Liver (tissue), 8 donors: ENCODE measurements at regions not wholly inside any gene's neighbourhood (a gene's known extent, or its start where the extent isn't known, plus 50 kb on each side); places are given as distances from the start of the nearest gene placed in this dataset.

Experiments used
- DNase-seq: peaks from one replicate; pipeline ENCODE4 v3.0.0-alpha.2; 2017; ENCODE audit warnings: low spot score
- H3K27ac ChIP-seq, 2 donors: one replicate each; pipeline ENCODE4 v1.7.0; 2013; ENCODE audit warnings: inconsistent platforms in 2 of 2, low read length in 2 of 2, control low read depth in 1 of 2, low read depth in 1 of 2, mild to moderate bottlenecking in 1 of 2
- H3K27me3 ChIP-seq, 4 donors: one replicate each; pipeline versions ENCODE4 v1.6.1 to v1.7.0; 2013; ENCODE audit warnings: low read length in 3 of 4, inconsistent platforms in 1 of 4, mild to moderate bottlenecking in 1 of 4, moderate library complexity in 1 of 4; ENCODE audit not compliant: control insufficient read depth in 4 of 4, insufficient read depth in 4 of 4
- H3K36me3 ChIP-seq, 4 donors: one replicate each; pipeline versions ENCODE4 v1.6.1 to v1.7.0; 2013; ENCODE audit warnings: low read length in 3 of 4, mild to moderate bottlenecking in 3 of 4, low read depth in 1 of 4, moderate library complexity in 1 of 4; ENCODE audit not compliant: control insufficient read depth in 4 of 4, insufficient read depth in 3 of 4
- H3K4me1 ChIP-seq, 4 donors: one replicate each; pipeline versions ENCODE4 v1.6.1 to v1.7.0; 2013; ENCODE audit warnings: low read length in 3 of 4, mild to moderate bottlenecking in 3 of 4, moderate library complexity in 1 of 4; ENCODE audit not compliant: control insufficient read depth in 4 of 4, insufficient read depth in 4 of 4
- H3K4me3 ChIP-seq, 3 donors: one replicate each; pipeline versions ENCODE4 v1.6.1 to v1.7.0; 2013; ENCODE audit warnings: low read length in 3 of 3, control low read depth in 1 of 3, low read depth in 1 of 3, mild to moderate bottlenecking in 1 of 3
- H3K9ac ChIP-seq, 2 donors: one replicate each; pipeline ENCODE4 v1.7.0; 2013; ENCODE audit warnings: low read length in 2 of 2, mild to moderate bottlenecking in 2 of 2, moderate library complexity in 2 of 2, control low read depth in 1 of 2, low read depth in 1 of 2
- H3K9me3 ChIP-seq, 4 donors: one replicate each; pipeline versions ENCODE4 v1.6.1 to v1.7.0; 2013; ENCODE audit warnings: low read length in 3 of 4; ENCODE audit not compliant: control insufficient read depth in 4 of 4
- GABPA ChIP-seq, 2 donors: IDR thresholded peaks in 1 of 2; conservative IDR thresholded peaks in 1 of 2; 2 replicates each; pipeline ENCODE4 v1.6.1; 2016; ENCODE audit warnings: antibody characterized with exemption in 2 of 2, mild to moderate bottlenecking in 1 of 2, moderate library complexity in 1 of 2
- HNF4A ChIP-seq, 2 donors: conservative IDR thresholded peaks; 2 replicates each; pipeline ENCODE4 v1.6.1; 2016; ENCODE audit warnings: antibody characterized with exemption in 2 of 2, mild to moderate bottlenecking in 2 of 2
- HNF4G ChIP-seq: IDR thresholded peaks from 2 replicates; pipeline ENCODE4 v1.6.1; 2016; ENCODE audit warnings: antibody characterized with exemption
- NR2F2 ChIP-seq: IDR thresholded peaks from 2 replicates; pipeline ENCODE4 v1.6.1; 2016; ENCODE audit warnings: antibody characterized with exemption
- RAD21 ChIP-seq, 2 donors: IDR thresholded peaks; 2 replicates each; pipeline ENCODE4 v1.6.1; 2016; ENCODE audit warnings: antibody characterized with exemption in 2 of 2, mild to moderate bottlenecking in 2 of 2
- YY1 ChIP-seq: IDR thresholded peaks from 2 replicates; pipeline ENCODE4 v1.6.1; 2016; ENCODE audit warnings: antibody characterized with exemption, mild to moderate bottlenecking
- WGBS: extraction: QIAGEN DNeasy Blood & Tissue Kit; methylation state at CpG from one replicate; pipeline ENCODE4 v1.1.7; 2013; 5-methylcytosine and 5-hydroxymethylcytosine counted together
- TF ChIP-seq, protein P1 (sequence below): IDR thresholded peaks from 2 replicates; pipeline ENCODE4 v1.6.1; 2016; ENCODE audit warnings: antibody characterized with exemption
- TF ChIP-seq, protein P2 (sequence below): IDR thresholded peaks from 2 replicates; pipeline ENCODE4 v1.6.1; 2016; ENCODE audit warnings: antibody characterized with exemption
- TF ChIP-seq, protein P3 (sequence below): IDR thresholded peaks from 2 replicates; pipeline ENCODE4 v1.6.1; 2016; ENCODE audit warnings: antibody characterized with exemption, mild to moderate bottlenecking
- TF ChIP-seq, protein P4 (sequence below): IDR thresholded peaks from 2 replicates; pipeline ENCODE4 v1.6.1; 2016; ENCODE audit warnings: antibody characterized with exemption
- TF ChIP-seq, protein P5 (sequence below): fragments of 150-350 bp; IDR thresholded peaks from 2 replicates; pipeline ENCODE4 v1.5.1; 2017; ENCODE audit warnings: improper control_type of control experiment, low read depth, low read length; ENCODE audit not compliant: missing input control
- donor health status: healthy.
- donor health status: healthy.
- donor health status: healthy.
- donor health status: healthy.
- donor health status: healthy.

DNA sequence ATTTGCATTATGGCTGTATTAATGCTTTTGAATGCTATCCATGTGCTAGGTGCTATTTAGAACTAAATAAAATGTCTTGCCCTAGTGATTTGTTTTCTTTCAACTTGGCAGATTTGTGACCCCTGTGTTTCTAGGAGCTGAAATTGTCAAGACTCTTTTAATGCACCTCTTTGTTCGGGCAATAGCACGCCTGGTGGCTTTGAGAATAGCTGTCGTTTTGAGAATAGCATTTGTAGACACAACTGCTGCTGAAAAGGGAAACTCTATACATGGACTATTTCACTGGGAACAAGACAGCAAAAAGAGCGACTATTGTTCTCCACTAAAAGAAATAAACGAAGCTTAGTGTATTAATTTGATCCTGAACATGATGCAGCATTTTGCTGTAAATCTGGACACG lies 352.1 kb upstream of the ZNF521 start:
- H3K36me3 ChIP-seq = no peaks in the 10 kb centered on the region

DNA sequence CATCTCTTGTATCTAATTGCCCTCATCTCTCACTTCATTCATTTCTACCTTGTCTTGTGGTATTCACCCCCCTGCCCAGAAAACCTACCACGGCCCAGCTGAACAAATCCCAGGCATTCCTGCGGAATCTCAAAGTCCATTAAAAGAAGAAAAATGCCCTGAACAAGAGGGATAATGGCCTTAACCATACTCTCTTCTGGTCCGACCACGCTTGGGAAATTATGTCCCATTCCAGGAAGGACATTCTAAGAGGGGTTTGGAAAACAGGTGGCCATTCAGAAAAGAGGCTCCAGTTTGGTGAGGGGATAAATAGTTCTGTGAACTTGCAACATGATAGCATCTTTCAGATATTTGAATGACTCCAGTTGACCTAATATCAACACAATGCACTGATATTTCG lies 349.9 kb upstream of the ZNF521 start:
- WGBS = 81% methylated on average over 5 of the region's 5 CpGs
- DNase-seq = no peak
- TF ChIP-seq, protein P1, sequence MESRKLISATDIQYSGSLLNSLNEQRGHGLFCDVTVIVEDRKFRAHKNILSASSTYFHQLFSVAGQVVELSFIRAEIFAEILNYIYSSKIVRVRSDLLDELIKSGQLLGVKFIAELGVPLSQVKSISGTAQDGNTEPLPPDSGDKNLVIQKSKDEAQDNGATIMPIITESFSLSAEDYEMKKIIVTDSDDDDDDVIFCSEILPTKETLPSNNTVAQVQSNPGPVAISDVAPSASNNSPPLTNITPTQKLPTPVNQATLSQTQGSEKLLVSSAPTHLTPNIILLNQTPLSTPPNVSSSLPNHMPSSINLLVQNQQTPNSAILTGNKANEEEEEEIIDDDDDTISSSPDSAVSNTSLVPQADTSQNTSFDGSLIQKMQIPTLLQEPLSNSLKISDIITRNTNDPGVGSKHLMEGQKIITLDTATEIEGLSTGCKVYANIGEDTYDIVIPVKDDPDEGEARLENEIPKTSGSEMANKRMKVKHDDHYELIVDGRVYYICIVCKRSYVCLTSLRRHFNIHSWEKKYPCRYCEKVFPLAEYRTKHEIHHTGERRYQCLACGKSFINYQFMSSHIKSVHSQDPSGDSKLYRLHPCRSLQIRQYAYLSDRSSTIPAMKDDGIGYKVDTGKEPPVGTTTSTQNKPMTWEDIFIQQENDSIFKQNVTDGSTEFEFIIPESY = no peak
- TF ChIP-seq, protein P2, sequence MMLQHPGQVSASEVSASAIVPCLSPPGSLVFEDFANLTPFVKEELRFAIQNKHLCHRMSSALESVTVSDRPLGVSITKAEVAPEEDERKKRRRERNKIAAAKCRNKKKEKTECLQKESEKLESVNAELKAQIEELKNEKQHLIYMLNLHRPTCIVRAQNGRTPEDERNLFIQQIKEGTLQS = no peak
- TF ChIP-seq NR2F2 (no peak), GABPA (IDR thresholded peaks at IDR 0.05 in 1 of 2, conservative IDR thresholded peaks at IDR 0.05 in 1 of 2) (no peak)
- TF ChIP-seq, protein P3, sequence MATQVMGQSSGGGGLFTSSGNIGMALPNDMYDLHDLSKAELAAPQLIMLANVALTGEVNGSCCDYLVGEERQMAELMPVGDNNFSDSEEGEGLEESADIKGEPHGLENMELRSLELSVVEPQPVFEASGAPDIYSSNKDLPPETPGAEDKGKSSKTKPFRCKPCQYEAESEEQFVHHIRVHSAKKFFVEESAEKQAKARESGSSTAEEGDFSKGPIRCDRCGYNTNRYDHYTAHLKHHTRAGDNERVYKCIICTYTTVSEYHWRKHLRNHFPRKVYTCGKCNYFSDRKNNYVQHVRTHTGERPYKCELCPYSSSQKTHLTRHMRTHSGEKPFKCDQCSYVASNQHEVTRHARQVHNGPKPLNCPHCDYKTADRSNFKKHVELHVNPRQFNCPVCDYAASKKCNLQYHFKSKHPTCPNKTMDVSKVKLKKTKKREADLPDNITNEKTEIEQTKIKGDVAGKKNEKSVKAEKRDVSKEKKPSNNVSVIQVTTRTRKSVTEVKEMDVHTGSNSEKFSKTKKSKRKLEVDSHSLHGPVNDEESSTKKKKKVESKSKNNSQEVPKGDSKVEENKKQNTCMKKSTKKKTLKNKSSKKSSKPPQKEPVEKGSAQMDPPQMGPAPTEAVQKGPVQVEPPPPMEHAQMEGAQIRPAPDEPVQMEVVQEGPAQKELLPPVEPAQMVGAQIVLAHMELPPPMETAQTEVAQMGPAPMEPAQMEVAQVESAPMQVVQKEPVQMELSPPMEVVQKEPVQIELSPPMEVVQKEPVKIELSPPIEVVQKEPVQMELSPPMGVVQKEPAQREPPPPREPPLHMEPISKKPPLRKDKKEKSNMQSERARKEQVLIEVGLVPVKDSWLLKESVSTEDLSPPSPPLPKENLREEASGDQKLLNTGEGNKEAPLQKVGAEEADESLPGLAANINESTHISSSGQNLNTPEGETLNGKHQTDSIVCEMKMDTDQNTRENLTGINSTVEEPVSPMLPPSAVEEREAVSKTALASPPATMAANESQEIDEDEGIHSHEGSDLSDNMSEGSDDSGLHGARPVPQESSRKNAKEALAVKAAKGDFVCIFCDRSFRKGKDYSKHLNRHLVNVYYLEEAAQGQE = no peak
- H3K27me3 ChIP-seq = peaks cover 0 to 3% (median 0%) of the 10 kb centered on the region in 4 donors
- H3K4me1 ChIP-seq = no peaks in the 10 kb centered on the region
- H3K4me3 ChIP-seq = no peak overlapping the region
- H3K36me3 ChIP-seq = no peaks in the 10 kb centered on the region
- no peaks in the 10 kb centered on the region for H3K9me3 ChIP-seq
- H3K9ac ChIP-seq = no peak overlapping the region
- H3K27ac ChIP-seq = no peak overlapping the region

More for the DNA sequence above, 352.1 kb upstream of the ZNF521 start:
- Histone ChIP-seq H3K27me3 (peaks cover 0 to 3% (median 0%) of the 10 kb centered on the region in 4 donors), H3K4me3 (no peak overlapping the region), H3K27ac (no peak overlapping the region), H3K4me1 (no peaks in the 10 kb centered on the region), H3K9me3 (no peaks in the 10 kb centered on the region), H3K9ac (no peak overlapping the region)
- TF ChIP-seq, protein P2 = no peak
- TF ChIP-seq HNF4A (conservative IDR thresholded peaks at IDR 0.05) (no peak), HNF4G (no peak), GABPA (IDR thresholded peaks at IDR 0.05 in 1 of 2, conservative IDR thresholded peaks at IDR 0.05 in 1 of 2) (no peak), YY1 (no peak), RAD21 (IDR thresholded peaks at IDR 0.05) (no peak)
- TF ChIP-seq, protein P4, sequence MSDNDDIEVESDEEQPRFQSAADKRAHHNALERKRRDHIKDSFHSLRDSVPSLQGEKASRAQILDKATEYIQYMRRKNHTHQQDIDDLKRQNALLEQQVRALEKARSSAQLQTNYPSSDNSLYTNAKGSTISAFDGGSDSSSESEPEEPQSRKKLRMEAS = no peak
- TF ChIP-seq, protein P5, sequence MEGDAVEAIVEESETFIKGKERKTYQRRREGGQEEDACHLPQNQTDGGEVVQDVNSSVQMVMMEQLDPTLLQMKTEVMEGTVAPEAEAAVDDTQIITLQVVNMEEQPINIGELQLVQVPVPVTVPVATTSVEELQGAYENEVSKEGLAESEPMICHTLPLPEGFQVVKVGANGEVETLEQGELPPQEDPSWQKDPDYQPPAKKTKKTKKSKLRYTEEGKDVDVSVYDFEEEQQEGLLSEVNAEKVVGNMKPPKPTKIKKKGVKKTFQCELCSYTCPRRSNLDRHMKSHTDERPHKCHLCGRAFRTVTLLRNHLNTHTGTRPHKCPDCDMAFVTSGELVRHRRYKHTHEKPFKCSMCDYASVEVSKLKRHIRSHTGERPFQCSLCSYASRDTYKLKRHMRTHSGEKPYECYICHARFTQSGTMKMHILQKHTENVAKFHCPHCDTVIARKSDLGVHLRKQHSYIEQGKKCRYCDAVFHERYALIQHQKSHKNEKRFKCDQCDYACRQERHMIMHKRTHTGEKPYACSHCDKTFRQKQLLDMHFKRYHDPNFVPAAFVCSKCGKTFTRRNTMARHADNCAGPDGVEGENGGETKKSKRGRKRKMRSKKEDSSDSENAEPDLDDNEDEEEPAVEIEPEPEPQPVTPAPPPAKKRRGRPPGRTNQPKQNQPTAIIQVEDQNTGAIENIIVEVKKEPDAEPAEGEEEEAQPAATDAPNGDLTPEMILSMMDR = no peak
- no peak for DNase-seq
- 68% methylated on average over 6 of the region's 6 CpGs for WGBS
